ENCODE measurements at regions not wholly inside any gene's neighbourhood (a gene's known extent, or its start where the extent isn't known, plus 50 kb on each side); places are given as distances from the start of the nearest gene placed in this dataset.

- TF ChIP-seq CTCF (IDR thresholded peaks at IDR 0.05): no peak
- TF ChIP-seq POLR2A (IDR thresholded peaks at IDR 0.05): no peak
These were observed 87.1 kb downstream of the FZD10 start for GRCh38 chr12:130249376-130249775.

All from heart left ventricle (tissue), 13 donors.